Tibial artery (tissue), 4 donors: ENCODE measurements at regions not wholly inside any gene's neighbourhood (a gene's known extent, or its start where the extent isn't known, plus 50 kb on each side); places are given as distances from the start of the nearest gene placed in this dataset.

Experiments used
- DNase-seq, 2 donors: peaks; one replicate each; pipeline ENCODE4 v3.0.0-alpha.2; 2019
- H3K27ac ChIP-seq, 2 donors: fragments of 200-600 bp; sonication (generic) in 1 of 2; 1 replicate in 1 of 2; 2 replicates in 1 of 2; pipeline ENCODE4 v1.5.1; 2018 to 2019; ENCODE audit warnings: mild to moderate bottlenecking in 1 of 2
- H3K27me3 ChIP-seq, 2 donors: fragments of 200-600 bp; sonication (generic) in 1 of 2; one replicate each; pipeline versions ENCODE4 v1.5.1 to v1.6.0; 2016 to 2019
- H3K36me3 ChIP-seq, 3 donors: fragments of 200-600 bp; sonication (generic) in 2 of 3; one replicate each; pipeline ENCODE4 v1.5.1; 2016 to 2019; ENCODE audit warnings: mild to moderate bottlenecking in 2 of 3
- H3K4me1 ChIP-seq, 4 donors: fragments of 200-600 bp; sonication (generic) in 2 of 4; 1 replicate in 3 of 4; 2 replicates in 1 of 4; pipeline ENCODE4 v1.5.1; 2016 to 2019
- H3K4me3 ChIP-seq, 2 donors: fragments of 200-600 bp; sonication (generic) in 1 of 2; 1 replicate in 1 of 2; 2 replicates in 1 of 2; pipeline ENCODE4 v1.5.1; 2018 to 2019; ENCODE audit warnings: mild to moderate bottlenecking in 2 of 2
- H3K9me3 ChIP-seq, 3 donors: fragments of 200-600 bp; sonication (generic) in 1 of 3; one replicate each; pipeline ENCODE4 v1.5.1; 2016 to 2019
- CTCF ChIP-seq, 2 experiments: fragments of 200-600 bp in 1 of 2; fragments of 450-650 bp in 1 of 2; IDR thresholded peaks; one replicate each; pipeline ENCODE4 v1.5.1; 2017 to 2019; ENCODE audit warnings: antibody characterized with exemption in 2 of 2, mild to moderate bottlenecking in 1 of 2, moderate library complexity in 1 of 2
- intact Hi-C: fragments of 100-400 bp; cut with DNase I; formaldehyde crosslinking; loops from one replicate; pipeline ENCODE4 v1.15.0; 2023; ENCODE audit warnings: low total_unique reads

GRCh38 chr4:183840311-183840710, 64.8 kb upstream of the STOX2 start:
- peak; percentile 82 to 84 for DNase-seq
- Histone ChIP-seq H3K27me3 (peaks cover 0 to 6% of the 10 kb centered on the region in 2 donors), H3K9me3 (no peaks in the 10 kb centered on the region), H3K4me1 (peaks cover 0 to 9% (median 0%) of the 10 kb centered on the region in 4 donors), H3K36me3 (no peaks in the 10 kb centered on the region), H3K27ac (no peak overlapping the region), H3K4me3 (no peak overlapping the region)
- intact Hi-C loops, result loop anchor here (2.0 kb wide), 1 partner anchor 326 kb away; no protein-coding TSS in a partner anchor
- TF ChIP-seq CTCF (IDR thresholded peaks at IDR 0.05), result peak; percentile 79 to 83

GRCh38 chr4:183841001-183841400, 64.1 kb upstream of the STOX2 start:
- no peak for TF ChIP-seq CTCF (IDR thresholded peaks at IDR 0.05)
- H3K4me3 ChIP-seq, result no peak overlapping the region
- peaks cover 0 to 6% of the 10 kb centered on the region in 2 donors for H3K27me3 ChIP-seq
- no peaks in the 10 kb centered on the region for H3K9me3 ChIP-seq
- no peaks in the 10 kb centered on the region for H3K36me3 ChIP-seq
- peaks cover 0 to 9% (median 0%) of the 10 kb centered on the region in 4 donors for H3K4me1 ChIP-seq
- no peak for DNase-seq
- no peak overlapping the region for H3K27ac ChIP-seq
- intact Hi-C loops, result loop anchor here (2.0 kb wide), 1 partner anchor 326 kb away; no protein-coding TSS in a partner anchor

GRCh38 chr4:183842129-183842528, 63.0 kb upstream of the STOX2 start:
- H3K4me3 ChIP-seq, result no peak overlapping the region
- H3K4me1 ChIP-seq, result peaks cover 0 to 9% (median 0%) of the 10 kb centered on the region in 4 donors
- intact Hi-C loops, result no loop called here
- no peaks in the 10 kb centered on the region for H3K36me3 ChIP-seq
- H3K27ac ChIP-seq, result no peak overlapping the region
- no peak for DNase-seq
- no peak for TF ChIP-seq CTCF (IDR thresholded peaks at IDR 0.05)
- H3K9me3 ChIP-seq, result no peaks in the 10 kb centered on the region
- H3K27me3 ChIP-seq, result peaks cover 0 to 6% of the 10 kb centered on the region in 2 donors

- no peak overlapping the region for H3K4me3 ChIP-seq
- H3K36me3 ChIP-seq, result no peaks in the 10 kb centered on the region
- no peaks in the 10 kb centered on the region for H3K9me3 ChIP-seq
- H3K27ac ChIP-seq, result no peak overlapping the region
- peaks cover 0 to 6% of the 10 kb centered on the region in 2 donors for H3K27me3 ChIP-seq
- intact Hi-C loops, result no loop called here
- H3K4me1 ChIP-seq, result peaks cover 0 to 9% (median 0%) of the 10 kb centered on the region in 4 donors
- DNase-seq, result no peak
- no peak for TF ChIP-seq CTCF (IDR thresholded peaks at IDR 0.05)
Measured at GRCh38 chr4:183843248-183843671, 61.8 kb upstream of the STOX2 start.

- Histone ChIP-seq H3K4me1 (peaks cover 0 to 17% (median 4%) of the 10 kb centered on the region in 4 donors), H3K36me3 (no peaks in the 10 kb centered on the region), H3K27ac (no peak overlapping the region), H3K4me3 (no peak overlapping the region), H3K9me3 (no peaks in the 10 kb centered on the region), H3K27me3 (peaks cover 0 to 2% of the 10 kb centered on the region in 2 donors)
- no peak for TF ChIP-seq CTCF (IDR thresholded peaks at IDR 0.05)
- intact Hi-C loops, result no loop called here
- DNase-seq, result no peak
Measured at GRCh38 chr4:183846951-183847350, 58.2 kb upstream of the STOX2 start.

GRCh38 chr4:183848805-183849204, 56.3 kb upstream of the STOX2 start:
- peaks cover 0 to 8% (median 4%) of the 10 kb centered on the region in 4 donors for H3K4me1 ChIP-seq
- DNase-seq, result no peak
- H3K27me3 ChIP-seq, result peaks cover 0 to 2% of the 10 kb centered on the region in 2 donors
- no peak overlapping the region for H3K4me3 ChIP-seq
- intact Hi-C loops, result no loop called here
- no peaks in the 10 kb centered on the region for H3K36me3 ChIP-seq
- TF ChIP-seq CTCF (IDR thresholded peaks at IDR 0.05), result no peak
- no peak overlapping the region for H3K27ac ChIP-seq
- H3K9me3 ChIP-seq, result no peaks in the 10 kb centered on the region
